ENCODE measurements at regions not wholly inside any gene's neighbourhood (a gene's known extent, or its start where the extent isn't known, plus 50 kb on each side); places are given as distances from the start of the nearest gene placed in this dataset.

DNA sequence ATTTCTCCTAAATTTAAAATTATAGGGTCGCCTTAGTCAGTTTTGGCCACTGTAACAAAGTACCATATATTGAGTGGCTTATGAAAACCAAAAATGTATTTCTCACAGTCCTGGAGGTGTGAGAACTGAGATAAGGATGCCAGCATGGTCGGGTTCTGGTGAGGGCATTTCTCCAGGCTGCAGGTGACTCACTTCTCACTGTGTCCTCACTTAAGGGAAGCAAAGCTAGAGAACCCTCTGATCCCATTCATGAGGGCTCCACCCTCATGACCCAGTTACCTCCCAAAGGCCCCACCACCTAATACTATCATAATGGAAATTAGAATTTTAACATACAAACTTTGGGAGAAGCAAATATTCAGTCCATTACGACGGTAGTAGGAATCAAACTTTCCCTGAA, 75.1 kb upstream of the FBN2 start:
- Mint-ChIP-seq H3K27me3 (ENCODE audit: insufficient read depth, low read depth, poor library complexity) (peaks cover 2% of the 10 kb centered on the region), H3K36me3 (ENCODE audit: low read depth) (no peaks in the 10 kb centered on the region), H3K27ac (no peak overlapping the region), H3K4me1 (peaks cover 3% of the 10 kb centered on the region; the same call in 1 of the 3 replicates), H3K9me3 (peaks cover 2% of the 10 kb centered on the region; the same call in 1 of the 3 replicates), H3K4me3 (no peak overlapping the region)
- no peaks in the 10 kb centered on the region; the same call in 1 of the 2 replicates for H3K9me2 ChIP-seq (ENCODE audit: insufficient read depth)
- H3K27me3 ChIP-seq (ENCODE audit: insufficient read depth): no peaks in the 10 kb centered on the region
- H3K79me2 ChIP-seq (replicated peaks; ENCODE audit: insufficient read depth): no peaks in the 10 kb centered on the region
- no peak overlapping the region for H3K27ac ChIP-seq (ENCODE audit: low read depth)
- H2AFZ ChIP-seq: no peak overlapping the region
- H3K4me1 ChIP-seq (ENCODE audit: insufficient read depth): no peaks in the 10 kb centered on the region
- no peak for ATAC-seq
- DNase-seq (ENCODE audit: low spot score): no peak
- H3F3A ChIP-seq (replicated peaks; ENCODE audit: low read depth): no peaks in the 10 kb centered on the region
- H3K4me2 ChIP-seq: no peak overlapping the region
- H3K4me3 ChIP-seq: no peak overlapping the region
- no peak for TF ChIP-seq CREB1 (CRISPR knock-in tag; IDR thresholded peaks at IDR 0.05; ENCODE audit: low read depth)
- no peak for TF ChIP-seq JUNB (IDR thresholded peaks at IDR 0.05; ENCODE audit: unreplicated experiment)
- no peak for TF ChIP-seq EZH2 (IDR thresholded peaks at IDR 0.05; ENCODE audit: low read depth, unreplicated experiment)
- TF ChIP-seq EZH2phosphoT487 (IDR thresholded peaks at IDR 0.05; ENCODE audit: unreplicated experiment): no peak
- TF ChIP-seq ZNF114 (CRISPR knock-in tag; IDR thresholded peaks at IDR 0.05): no peak
- no peak for TF ChIP-seq NANOG (IDR thresholded peaks at IDR 0.05; ENCODE audit: borderline replicate concordance)
- TF ChIP-seq ZNF331 (CRISPR knock-in tag; IDR thresholded peaks at IDR 0.05; ENCODE audit: low read depth): no peak
- TF ChIP-seq, protein P1, sequence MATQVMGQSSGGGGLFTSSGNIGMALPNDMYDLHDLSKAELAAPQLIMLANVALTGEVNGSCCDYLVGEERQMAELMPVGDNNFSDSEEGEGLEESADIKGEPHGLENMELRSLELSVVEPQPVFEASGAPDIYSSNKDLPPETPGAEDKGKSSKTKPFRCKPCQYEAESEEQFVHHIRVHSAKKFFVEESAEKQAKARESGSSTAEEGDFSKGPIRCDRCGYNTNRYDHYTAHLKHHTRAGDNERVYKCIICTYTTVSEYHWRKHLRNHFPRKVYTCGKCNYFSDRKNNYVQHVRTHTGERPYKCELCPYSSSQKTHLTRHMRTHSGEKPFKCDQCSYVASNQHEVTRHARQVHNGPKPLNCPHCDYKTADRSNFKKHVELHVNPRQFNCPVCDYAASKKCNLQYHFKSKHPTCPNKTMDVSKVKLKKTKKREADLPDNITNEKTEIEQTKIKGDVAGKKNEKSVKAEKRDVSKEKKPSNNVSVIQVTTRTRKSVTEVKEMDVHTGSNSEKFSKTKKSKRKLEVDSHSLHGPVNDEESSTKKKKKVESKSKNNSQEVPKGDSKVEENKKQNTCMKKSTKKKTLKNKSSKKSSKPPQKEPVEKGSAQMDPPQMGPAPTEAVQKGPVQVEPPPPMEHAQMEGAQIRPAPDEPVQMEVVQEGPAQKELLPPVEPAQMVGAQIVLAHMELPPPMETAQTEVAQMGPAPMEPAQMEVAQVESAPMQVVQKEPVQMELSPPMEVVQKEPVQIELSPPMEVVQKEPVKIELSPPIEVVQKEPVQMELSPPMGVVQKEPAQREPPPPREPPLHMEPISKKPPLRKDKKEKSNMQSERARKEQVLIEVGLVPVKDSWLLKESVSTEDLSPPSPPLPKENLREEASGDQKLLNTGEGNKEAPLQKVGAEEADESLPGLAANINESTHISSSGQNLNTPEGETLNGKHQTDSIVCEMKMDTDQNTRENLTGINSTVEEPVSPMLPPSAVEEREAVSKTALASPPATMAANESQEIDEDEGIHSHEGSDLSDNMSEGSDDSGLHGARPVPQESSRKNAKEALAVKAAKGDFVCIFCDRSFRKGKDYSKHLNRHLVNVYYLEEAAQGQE (IDR thresholded peaks at IDR 0.05; ENCODE audit: unreplicated experiment): no peak
- TF ChIP-seq, protein P2, sequence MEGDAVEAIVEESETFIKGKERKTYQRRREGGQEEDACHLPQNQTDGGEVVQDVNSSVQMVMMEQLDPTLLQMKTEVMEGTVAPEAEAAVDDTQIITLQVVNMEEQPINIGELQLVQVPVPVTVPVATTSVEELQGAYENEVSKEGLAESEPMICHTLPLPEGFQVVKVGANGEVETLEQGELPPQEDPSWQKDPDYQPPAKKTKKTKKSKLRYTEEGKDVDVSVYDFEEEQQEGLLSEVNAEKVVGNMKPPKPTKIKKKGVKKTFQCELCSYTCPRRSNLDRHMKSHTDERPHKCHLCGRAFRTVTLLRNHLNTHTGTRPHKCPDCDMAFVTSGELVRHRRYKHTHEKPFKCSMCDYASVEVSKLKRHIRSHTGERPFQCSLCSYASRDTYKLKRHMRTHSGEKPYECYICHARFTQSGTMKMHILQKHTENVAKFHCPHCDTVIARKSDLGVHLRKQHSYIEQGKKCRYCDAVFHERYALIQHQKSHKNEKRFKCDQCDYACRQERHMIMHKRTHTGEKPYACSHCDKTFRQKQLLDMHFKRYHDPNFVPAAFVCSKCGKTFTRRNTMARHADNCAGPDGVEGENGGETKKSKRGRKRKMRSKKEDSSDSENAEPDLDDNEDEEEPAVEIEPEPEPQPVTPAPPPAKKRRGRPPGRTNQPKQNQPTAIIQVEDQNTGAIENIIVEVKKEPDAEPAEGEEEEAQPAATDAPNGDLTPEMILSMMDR (conservative IDR thresholded peaks at IDR 0.05; ENCODE audit: low read depth in 2 of 2): no peak
- TF ChIP-seq POLR2AphosphoS5 (IDR thresholded peaks at IDR 0.05; ENCODE audit: low read depth): no peak
- H3K36me3 ChIP-seq (ENCODE audit: insufficient read depth): no peaks in the 10 kb centered on the region
- no peaks in the 10 kb centered on the region for H4K20me1 ChIP-seq (replicated peaks; ENCODE audit: insufficient read depth)

DNA sequence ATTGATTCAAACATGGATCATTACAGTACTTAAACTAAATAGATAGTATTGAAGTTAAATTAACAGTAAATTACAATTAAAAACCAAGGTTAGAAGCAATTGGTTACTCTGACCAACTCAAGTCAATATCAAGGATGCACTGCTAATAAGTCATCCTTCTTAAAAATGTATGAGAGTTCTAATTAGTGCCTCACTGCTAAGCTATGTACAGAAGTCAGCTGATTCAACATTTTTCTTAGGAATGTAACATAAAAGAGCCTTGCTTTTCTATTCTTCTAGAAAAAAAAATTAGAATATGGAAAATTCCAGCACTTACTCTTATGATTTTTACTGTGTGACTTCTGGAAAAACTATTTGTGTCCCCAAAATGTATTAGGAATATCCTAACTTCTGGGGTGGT, 75.7 kb upstream of the FBN2 start:
- no peak overlapping the region for H3K27ac ChIP-seq (ENCODE audit: low read depth)
- Mint-ChIP-seq H3K4me3 (no peak overlapping the region), H3K4me1 (peaks cover 3% of the 10 kb centered on the region; the same call in 1 of the 3 replicates), H3K9me3 (no peaks in the 10 kb centered on the region), H3K36me3 (ENCODE audit: low read depth) (no peaks in the 10 kb centered on the region), H3K27me3 (ENCODE audit: insufficient read depth, low read depth, poor library complexity) (peaks cover 2% of the 10 kb centered on the region), H3K27ac (no peak overlapping the region)
- no peak overlapping the region for H3K4me3 ChIP-seq
- no peaks in the 10 kb centered on the region for H3F3A ChIP-seq (replicated peaks; ENCODE audit: low read depth)
- H3K79me2 ChIP-seq (replicated peaks; ENCODE audit: insufficient read depth): no peaks in the 10 kb centered on the region
- no peaks in the 10 kb centered on the region for H3K36me3 ChIP-seq (ENCODE audit: insufficient read depth)
- no peaks in the 10 kb centered on the region for H3K4me1 ChIP-seq (ENCODE audit: insufficient read depth)
- DNase-seq (ENCODE audit: low spot score): no peak
- no peak for ATAC-seq
- H3K27me3 ChIP-seq (ENCODE audit: insufficient read depth): no peaks in the 10 kb centered on the region
- no peaks in the 10 kb centered on the region for H4K20me1 ChIP-seq (replicated peaks; ENCODE audit: insufficient read depth)
- H3K9me2 ChIP-seq (ENCODE audit: insufficient read depth): no peaks in the 10 kb centered on the region; the same call in 1 of the 2 replicates
- no peak overlapping the region for H3K4me2 ChIP-seq
- H2AFZ ChIP-seq: no peak overlapping the region
- no peak for TF ChIP-seq NANOG (IDR thresholded peaks at IDR 0.05; ENCODE audit: borderline replicate concordance)
- TF ChIP-seq ZNF331 (CRISPR knock-in tag; IDR thresholded peaks at IDR 0.05; ENCODE audit: low read depth): no peak
- no peak for TF ChIP-seq POLR2AphosphoS5 (IDR thresholded peaks at IDR 0.05; ENCODE audit: low read depth)
- TF ChIP-seq, protein P3, sequence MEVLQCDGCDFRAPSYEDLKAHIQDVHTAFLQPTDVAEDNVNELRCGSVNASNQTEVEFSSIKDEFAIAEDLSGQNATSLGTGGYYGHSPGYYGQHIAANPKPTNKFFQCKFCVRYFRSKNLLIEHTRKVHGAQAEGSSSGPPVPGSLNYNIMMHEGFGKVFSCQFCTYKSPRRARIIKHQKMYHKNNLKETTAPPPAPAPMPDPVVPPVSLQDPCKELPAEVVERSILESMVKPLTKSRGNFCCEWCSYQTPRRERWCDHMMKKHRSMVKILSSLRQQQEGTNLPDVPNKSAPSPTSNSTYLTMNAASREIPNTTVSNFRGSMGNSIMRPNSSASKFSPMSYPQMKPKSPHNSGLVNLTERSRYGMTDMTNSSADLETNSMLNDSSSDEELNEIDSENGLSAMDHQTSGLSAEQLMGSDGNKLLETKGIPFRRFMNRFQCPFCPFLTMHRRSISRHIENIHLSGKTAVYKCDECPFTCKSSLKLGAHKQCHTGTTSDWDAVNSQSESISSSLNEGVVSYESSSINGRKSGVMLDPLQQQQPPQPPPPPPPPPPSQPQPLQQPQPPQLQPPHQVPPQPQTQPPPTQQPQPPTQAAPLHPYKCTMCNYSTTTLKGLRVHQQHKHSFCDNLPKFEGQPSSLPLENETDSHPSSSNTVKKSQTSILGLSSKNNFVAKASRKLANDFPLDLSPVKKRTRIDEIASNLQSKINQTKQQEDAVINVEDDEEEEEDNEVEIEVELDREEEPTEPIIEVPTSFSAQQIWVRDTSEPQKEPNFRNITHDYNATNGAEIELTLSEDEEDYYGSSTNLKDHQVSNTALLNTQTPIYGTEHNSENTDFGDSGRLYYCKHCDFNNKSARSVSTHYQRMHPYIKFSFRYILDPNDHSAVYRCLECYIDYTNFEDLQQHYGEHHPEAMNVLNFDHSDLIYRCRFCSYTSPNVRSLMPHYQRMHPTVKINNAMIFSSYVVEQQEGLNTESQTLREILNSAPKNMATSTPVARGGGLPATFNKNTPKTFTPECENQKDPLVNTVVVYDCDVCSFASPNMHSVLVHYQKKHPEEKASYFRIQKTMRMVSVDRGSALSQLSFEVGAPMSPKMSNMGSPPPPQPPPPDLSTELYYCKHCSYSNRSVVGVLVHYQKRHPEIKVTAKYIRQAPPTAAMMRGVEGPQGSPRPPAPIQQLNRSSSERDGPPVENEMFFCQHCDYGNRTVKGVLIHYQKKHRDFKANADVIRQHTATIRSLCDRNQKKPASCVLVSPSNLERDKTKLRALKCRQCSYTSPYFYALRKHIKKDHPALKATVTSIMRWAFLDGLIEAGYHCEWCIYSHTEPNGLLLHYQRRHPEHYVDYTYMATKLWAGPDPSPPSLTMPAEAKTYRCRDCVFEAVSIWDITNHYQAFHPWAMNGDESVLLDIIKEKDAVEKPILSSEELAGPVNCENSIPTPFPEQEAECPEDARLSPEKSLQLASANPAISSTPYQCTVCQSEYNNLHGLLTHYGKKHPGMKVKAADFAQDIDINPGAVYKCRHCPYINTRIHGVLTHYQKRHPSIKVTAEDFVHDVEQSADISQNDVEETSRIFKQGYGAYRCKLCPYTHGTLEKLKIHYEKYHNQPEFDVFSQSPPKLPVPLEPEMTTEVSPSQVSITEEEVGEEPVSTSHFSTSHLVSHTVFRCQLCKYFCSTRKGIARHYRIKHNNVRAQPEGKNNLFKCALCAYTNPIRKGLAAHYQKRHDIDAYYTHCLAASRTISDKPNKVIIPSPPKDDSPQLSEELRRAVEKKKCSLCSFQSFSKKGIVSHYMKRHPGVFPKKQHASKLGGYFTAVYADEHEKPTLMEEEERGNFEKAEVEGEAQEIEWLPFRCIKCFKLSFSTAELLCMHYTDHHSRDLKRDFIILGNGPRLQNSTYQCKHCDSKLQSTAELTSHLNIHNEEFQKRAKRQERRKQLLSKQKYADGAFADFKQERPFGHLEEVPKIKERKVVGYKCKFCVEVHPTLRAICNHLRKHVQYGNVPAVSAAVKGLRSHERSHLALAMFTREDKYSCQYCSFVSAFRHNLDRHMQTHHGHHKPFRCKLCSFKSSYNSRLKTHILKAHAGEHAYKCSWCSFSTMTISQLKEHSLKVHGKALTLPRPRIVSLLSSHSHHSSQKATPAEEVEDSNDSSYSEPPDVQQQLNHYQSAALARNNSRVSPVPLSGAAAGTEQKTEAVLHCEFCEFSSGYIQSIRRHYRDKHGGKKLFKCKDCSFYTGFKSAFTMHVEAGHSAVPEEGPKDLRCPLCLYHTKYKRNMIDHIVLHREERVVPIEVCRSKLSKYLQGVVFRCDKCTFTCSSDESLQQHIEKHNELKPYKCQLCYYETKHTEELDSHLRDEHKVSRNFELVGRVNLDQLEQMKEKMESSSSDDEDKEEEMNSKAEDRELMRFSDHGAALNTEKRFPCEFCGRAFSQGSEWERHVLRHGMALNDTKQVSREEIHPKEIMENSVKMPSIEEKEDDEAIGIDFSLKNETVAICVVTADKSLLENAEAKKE (CRISPR knock-in tag; IDR thresholded peaks at IDR 0.05): no peak
- TF ChIP-seq EZH2phosphoT487 (IDR thresholded peaks at IDR 0.05; ENCODE audit: unreplicated experiment): no peak
- no peak for TF ChIP-seq EZH2 (IDR thresholded peaks at IDR 0.05; ENCODE audit: low read depth, unreplicated experiment)

Measured in GM23338 (cell line).